ENCODE measurements at regions not wholly inside any gene's neighbourhood (a gene's known extent, or its start where the extent isn't known, plus 50 kb on each side); places are given as distances from the start of the nearest gene placed in this dataset.

DNA sequence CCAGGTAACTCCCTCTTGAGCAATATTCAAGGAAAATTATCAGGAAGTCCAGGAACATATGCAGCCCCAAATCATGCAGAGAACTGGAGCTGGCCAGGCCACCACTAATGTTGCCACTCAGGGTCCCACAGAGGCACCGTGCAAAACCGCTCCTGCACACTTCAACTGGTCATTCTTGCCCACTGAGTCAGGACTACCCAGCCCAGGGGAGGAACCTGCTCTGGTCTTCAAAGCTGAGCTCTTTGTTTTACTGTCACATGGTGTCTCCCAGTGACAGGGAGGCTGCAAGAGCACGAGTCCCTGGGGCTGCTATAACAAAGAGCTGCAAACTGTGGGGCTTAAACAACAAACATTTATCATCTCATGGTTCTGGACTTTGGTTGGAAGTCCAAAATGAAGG, 336.0 kb upstream of the PRDM1 start:
- no peak for TF ChIP-seq PATZ1 (CRISPR knock-in tag; IDR thresholded peaks at IDR 0.05; ENCODE audit: borderline replicate concordance)
- TF ChIP-seq OSR1 (CRISPR knock-in tag; IDR thresholded peaks at IDR 0.05) = no peak
- TF ChIP-seq RARB (CRISPR knock-in tag; IDR thresholded peaks at IDR 0.05) = no peak
- TF ChIP-seq, protein P1, sequence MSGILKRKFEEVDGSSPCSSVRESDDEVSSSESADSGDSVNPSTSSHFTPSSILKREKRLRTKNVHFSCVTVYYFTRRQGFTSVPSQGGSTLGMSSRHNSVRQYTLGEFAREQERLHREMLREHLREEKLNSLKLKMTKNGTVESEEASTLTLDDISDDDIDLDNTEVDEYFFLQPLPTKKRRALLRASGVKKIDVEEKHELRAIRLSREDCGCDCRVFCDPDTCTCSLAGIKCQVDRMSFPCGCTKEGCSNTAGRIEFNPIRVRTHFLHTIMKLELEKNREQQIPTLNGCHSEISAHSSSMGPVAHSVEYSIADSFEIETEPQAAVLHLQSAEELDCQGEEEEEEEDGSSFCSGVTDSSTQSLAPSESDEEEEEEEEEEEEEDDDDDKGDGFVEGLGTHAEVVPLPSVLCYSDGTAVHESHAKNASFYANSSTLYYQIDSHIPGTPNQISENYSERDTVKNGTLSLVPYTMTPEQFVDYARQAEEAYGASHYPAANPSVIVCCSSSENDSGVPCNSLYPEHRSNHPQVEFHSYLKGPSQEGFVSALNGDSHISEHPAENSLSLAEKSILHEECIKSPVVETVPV (CRISPR knock-in tag; IDR thresholded peaks at IDR 0.05) = no peak
- TF ChIP-seq TOX (CRISPR knock-in tag; IDR thresholded peaks at IDR 0.05; ENCODE audit: borderline replicate concordance) = no peak
- TF ChIP-seq, protein P2, sequence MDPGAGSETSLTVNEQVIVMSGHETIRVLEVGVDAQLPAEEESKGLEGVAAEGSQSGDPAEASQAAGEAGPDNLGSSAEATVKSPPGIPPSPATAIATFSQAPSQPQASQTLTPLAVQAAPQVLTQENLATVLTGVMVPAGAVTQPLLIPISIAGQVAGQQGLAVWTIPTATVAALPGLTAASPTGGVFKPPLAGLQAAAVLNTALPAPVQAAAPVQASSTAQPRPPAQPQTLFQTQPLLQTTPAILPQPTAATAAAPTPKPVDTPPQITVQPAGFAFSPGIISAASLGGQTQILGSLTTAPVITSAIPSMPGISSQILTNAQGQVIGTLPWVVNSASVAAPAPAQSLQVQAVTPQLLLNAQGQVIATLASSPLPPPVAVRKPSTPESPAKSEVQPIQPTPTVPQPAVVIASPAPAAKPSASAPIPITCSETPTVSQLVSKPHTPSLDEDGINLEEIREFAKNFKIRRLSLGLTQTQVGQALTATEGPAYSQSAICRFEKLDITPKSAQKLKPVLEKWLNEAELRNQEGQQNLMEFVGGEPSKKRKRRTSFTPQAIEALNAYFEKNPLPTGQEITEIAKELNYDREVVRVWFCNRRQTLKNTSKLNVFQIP (CRISPR knock-in tag; IDR thresholded peaks at IDR 0.05; ENCODE audit: borderline replicate concordance, low read depth) = no peak
- TF ChIP-seq ZC3H10 (CRISPR knock-in tag; IDR thresholded peaks at IDR 0.05) = no peak
- TF ChIP-seq ZFP3 (CRISPR knock-in tag; IDR thresholded peaks at IDR 0.05) = no peak
- no peak for TF ChIP-seq ZFP30 (CRISPR knock-in tag; IDR thresholded peaks at IDR 0.05)
- no peak for TF ChIP-seq CREB5 (CRISPR knock-in tag; IDR thresholded peaks at IDR 0.05; ENCODE audit: low read depth)
- no peak for TF ChIP-seq GLIS3 (CRISPR knock-in tag; IDR thresholded peaks at IDR 0.05)
- no peak for TF ChIP-seq CSDC2 (CRISPR knock-in tag; IDR thresholded peaks at IDR 0.05)
- no peak for TF ChIP-seq TCF4 (CRISPR knock-in tag; IDR thresholded peaks at IDR 0.05; ENCODE audit: borderline replicate concordance)
- TF ChIP-seq ZNF565 (CRISPR knock-in tag; conservative IDR thresholded peaks at IDR 0.05; ENCODE audit: low read depth) = no peak

Measured in SK-N-SH treated with all-trans-retinoic acid at 6 μM for 48 hours (cell line).